Right ventricle myocardium superior (tissue), 1 donor: ENCODE measurements at regions not wholly inside any gene's neighbourhood (a gene's known extent, or its start where the extent isn't known, plus 50 kb on each side); places are given as distances from the start of the nearest gene placed in this dataset.

Source experiments
- ATAC-seq: fragments of 200-7000 bp; cut with Tn5 transposase; one replicate; pipeline ENCODE4 v1.9.1; 2020; ENCODE audit warnings: mild to moderate bottlenecking; ENCODE audit not compliant: poor library complexity
- DNase-seq: peaks from one replicate; pipeline ENCODE4 v3.0.0-alpha.2; 2020
- intact Hi-C: fragments of 100-400 bp; cut with DNase I; formaldehyde crosslinking; loops from one replicate; pipeline ENCODE4 v1.11.2; 2022
- donor health status: DM: no; HTN: yes; CAD: no; lungs with severe emphysema.

DNA sequence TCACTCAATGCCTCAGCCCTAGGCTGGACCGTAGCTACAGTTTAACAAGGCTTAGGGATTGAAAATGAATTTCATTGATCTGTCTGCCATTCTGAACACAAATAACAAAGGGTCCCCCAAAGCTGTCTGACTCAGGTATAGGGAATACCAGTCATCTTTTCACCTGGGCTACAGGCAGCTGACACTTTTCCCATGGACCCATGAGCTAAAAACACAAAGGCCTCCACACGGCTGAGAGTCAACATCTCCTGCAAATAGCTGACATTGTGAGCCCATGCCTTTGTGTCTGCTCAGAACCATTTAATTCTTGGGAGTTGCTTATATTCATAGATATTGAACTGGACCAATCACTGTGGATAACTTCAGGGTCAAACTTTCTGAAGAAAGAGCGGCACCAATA, 121.1 kb upstream of the SLIT3 start:
- no peak for ATAC-seq
- no peak for DNase-seq
- intact Hi-C loops: no loop called here

DNA sequence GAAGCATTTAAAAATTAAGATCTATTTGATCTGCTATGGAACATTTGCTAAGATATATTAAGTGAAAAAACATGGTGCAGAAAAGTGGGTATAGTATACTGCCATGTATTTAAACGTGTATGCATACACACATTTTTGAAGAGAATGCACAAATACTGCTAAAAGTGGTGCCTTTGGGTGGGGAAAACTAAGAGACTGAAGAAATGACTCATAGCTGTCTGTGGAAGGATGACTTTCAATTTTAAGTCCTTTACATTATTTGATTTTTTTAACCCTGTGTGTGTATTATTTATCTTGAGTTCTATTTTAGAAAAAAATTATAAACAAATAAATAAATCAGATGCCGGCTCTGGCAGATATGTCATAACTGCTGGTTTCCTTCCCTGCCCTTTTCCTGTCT, 120.7 kb upstream of the SLIT3 start:
- no peak for DNase-seq
- intact Hi-C loops: no loop called here
- ATAC-seq: no peak

DNA sequence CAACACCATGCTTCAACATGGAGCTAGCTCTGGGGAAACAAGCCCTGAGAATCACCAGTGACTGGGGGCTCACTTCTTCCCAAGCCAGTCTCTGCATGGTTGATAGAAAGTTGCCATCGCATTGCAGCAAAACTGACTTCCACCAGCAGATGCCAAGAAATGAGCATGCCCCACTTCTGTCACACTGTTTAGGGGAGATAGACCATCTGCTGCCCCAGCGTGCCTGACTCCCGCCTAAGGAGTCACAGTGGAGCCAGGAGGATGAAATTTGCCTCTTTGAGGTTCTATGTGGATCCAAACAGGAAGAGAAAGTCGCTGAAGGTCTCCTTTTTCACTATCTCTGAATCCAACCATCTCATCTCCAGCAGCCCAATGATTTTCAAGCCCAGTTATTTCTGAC, 116.7 kb upstream of the SLIT3 start:
- no peak for DNase-seq
- ATAC-seq: no peak
- intact Hi-C loops: no loop called here

DNA sequence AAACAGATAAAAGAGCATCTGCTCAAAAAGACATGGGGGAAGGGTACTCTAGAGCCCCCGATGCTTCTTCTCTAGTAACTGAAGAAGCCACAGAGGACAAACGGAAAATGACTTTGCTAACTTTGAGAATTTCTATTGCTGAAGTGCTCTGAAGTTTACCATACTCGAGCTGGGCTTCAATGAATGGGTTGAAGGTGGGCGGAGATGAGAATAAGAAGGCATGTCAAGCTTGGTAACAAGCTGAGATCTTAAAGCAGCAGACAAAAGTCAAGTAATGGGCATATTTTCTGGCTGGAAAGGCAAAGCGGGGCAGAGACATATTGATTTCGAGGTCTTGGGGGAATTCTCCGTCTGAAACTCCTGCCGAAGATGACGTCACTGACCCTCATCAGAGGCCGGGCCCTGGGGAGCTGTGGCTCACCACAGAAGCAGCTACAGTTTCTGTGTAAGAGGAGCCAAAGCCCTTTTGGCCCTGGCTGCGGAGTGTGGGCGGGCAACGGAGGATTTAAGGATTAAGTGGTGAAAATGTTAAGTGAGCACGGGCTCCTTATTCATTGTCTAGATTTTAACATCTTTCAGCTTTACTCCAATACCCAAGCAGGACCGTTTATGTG, 115.8 kb upstream of the SLIT3 start:
- intact Hi-C loops: no loop called here
- ATAC-seq (peak; percentile 77), DNase-seq (peak; percentile 82)

DNA sequence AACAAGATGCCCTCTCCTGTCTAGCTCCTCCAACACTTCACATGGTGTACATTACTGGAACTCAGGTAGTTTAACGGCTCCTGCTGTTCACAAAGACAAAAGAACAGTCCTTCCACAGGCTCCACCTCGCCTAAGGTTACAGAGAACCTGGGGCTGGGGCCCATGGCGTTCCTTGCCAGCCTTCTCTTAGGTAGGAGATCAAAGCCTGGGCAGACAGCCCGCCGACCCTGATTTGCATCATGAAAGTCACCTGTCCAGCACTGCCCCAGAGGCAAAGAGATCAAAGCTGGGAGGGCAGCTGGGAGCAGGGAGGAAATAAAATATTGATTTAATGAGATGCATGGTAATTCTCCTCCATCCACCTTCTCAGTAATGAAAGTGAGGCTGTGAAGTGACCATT, 115.0 kb upstream of the SLIT3 start:
- DNase-seq (no peak), ATAC-seq (no peak)
- intact Hi-C loops: no loop called here

DNA sequence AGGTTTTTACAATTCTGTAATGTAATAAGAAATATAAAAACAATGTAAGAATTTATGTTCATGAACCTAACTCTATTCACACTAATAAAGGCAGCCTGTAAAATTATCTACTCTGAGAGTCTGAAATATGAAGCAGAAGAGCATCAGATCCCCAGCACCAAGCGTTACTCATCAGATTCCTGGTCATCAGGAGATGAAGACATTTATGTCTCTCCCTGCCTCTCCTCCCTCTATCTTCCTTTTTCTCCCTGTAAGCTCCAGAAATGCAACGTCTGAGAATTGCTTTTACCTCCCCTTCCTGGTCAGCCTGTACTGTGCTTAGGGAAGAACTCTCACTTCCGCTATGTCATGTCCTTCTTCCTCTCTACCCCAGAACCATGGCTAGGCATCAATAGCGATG, 114.4 kb upstream of the SLIT3 start:
- no peak for ATAC-seq
- intact Hi-C loops: no loop called here
- no peak for DNase-seq

DNA sequence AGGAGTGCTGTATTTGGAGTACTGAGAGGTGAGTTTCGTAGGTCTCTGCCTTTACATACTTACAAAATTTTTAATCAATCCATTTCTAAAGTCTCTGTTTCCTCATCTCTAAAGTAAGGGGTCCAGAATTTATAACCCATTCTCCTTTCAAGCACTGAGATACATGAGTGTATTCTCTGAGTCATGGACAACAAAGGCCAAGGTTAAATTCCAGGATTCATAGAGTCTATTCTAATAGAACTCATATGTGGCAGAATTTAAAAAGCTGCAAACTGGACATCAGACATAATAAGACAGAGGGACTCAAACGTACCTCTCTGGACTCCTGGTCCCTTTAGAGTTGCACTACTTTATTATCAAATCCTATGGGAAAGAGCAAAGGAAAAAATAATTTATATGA, 112.5 kb upstream of the SLIT3 start:
- ATAC-seq (no peak), DNase-seq (no peak)
- intact Hi-C loops: no loop called here

DNA sequence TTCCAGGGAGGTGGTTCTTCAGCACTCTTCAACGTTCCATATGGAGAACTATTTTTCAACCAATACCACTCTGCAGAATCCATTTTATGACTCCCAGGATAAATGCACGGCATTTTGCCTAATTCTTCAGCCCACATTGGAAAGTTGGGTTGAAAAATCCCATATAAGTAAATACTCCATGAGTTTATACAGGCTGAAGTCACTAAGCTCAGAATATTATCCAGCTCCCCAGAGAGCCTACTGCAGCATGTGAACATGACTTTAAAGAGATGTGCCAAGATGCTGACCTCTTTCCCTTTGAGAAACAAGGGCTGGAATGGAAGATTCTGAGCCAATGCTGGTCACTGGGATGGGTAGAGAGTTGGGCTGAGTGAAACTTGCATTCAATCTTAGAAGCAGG, 111.9 kb upstream of the SLIT3 start:
- no peak for DNase-seq
- no peak for ATAC-seq
- intact Hi-C loops: no loop called here

DNA sequence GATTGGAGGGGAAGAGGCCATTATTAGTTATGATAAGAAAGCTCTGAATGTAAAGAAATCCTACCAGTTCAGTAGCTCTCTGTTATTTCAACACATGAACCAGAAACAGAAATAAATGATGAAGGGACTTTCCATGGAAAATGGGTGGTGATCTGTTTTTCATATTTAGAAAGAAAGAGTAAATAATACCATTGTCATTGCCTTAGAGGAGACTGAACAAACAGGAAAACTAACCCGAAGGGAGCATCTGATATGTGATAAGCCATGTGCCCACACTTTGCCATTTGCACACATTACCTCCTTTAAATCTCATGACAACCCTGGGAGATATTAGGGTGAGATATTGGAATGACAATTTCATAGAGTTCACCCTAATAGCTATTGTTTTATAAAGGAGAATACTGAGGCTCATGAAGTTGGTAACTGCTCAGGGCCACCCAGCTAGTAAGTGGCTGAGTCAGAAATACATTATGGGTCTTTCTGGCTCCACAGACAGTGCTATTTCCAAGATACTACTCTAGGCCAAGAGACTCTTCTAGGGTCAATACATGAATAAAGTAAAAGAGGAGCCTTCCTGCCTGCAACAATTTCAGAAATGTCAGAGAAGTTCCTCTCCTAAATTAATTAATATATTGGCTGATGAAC, 111.0 kb upstream of the SLIT3 start:
- no peak for ATAC-seq
- DNase-seq: no peak
- intact Hi-C loops: no loop called here

DNA sequence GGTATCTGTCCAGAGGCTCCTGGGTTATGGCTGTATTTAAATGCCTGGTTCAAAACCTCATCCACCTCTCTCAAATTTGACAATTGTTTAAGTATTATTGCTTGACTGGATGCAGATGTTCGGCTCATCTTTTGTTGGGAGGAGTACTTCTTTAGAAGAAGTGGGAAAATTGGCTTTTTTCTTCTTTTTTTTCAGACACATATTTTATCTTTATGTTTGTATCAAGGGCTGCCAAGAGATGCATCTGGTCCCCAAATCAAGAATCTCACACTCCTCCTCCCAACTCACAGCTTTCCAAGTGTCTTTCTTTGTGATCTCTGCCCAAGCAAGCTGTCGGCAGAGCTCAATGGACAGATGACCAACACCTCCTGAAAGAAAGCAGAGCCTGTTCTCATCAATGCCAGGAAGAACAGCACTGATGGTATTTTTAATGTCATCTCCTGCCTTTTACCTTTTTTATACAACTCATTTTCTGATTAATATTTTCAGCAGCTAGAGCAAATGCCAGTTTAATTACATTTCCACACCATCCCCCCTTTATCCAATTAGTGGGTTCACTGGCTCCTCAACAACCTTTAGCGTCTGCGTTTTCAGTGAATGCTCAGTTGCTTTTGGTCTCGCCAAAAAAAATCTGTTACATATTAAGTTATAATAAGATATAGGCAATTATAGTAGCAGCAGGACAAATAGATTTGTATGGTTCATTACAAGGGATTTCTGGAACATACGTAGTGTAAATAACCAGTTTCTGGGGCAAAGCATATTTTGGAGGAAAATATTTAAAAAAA, 110.3 kb upstream of the SLIT3 start:
- DNase-seq: no peak
- ATAC-seq: no peak
- intact Hi-C loops: no loop called here

DNA sequence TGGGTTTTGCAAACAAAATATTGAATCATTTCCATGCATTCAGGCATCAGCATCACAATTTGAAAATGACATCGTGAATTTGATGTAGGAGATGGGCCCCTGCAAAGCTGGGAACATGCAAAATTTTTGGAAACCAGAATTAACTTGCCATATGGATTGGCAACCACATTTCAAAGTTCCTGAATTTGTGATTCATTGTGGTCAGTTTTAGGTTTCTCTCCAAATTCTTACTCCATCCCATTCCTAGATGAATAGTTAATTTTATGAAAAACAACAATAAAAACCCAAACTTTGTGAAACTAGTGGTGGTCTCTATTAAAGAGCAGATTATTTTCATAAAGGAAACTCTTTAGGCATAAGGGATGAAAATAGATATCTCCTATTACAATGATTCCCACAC, 107.8 kb upstream of the SLIT3 start:
- ATAC-seq (no peak), DNase-seq (no peak)
- intact Hi-C loops: no loop called here

DNA sequence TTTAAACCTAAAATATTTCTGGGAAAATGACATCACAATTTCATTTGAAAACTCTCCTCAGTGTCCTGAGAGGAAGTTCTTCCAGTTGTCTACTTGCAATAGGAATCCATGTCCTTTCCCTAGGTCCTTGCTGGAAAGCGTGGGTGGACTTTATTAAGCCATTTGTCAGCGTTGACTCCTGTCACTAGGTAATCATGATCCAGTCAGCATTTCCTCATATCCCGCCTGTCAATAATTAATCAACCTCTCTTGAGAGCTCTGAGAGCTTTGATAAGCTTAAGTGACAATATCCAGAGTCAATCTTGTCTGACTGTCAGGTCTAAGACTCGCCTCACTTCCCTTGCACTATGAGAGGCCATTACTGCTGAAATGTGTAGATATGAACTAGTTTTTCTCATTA, 107.2 kb upstream of the SLIT3 start:
- ATAC-seq: no peak
- intact Hi-C loops: no loop called here
- no peak for DNase-seq

DNA sequence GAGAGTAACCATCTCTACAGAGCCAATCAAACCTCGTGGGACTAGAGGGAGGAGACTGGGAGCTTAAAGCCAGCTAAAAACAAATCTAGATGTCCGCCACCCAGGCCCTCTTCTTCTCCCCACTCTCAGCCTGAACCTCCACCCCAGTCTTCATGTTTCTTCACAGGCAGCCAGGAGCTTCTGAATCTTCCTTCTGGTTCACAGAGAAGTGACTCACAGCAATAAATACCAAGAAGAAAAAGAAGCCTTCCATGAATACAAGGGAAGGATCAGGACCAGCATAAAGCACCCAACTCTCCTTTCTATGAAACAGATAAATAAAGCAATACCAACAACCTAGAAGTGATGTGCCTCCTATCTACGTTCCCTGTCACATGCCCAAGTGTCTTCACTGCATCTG, 103.3 kb upstream of the SLIT3 start:
- intact Hi-C loops: no loop called here
- DNase-seq: no peak
- no peak for ATAC-seq

DNA sequence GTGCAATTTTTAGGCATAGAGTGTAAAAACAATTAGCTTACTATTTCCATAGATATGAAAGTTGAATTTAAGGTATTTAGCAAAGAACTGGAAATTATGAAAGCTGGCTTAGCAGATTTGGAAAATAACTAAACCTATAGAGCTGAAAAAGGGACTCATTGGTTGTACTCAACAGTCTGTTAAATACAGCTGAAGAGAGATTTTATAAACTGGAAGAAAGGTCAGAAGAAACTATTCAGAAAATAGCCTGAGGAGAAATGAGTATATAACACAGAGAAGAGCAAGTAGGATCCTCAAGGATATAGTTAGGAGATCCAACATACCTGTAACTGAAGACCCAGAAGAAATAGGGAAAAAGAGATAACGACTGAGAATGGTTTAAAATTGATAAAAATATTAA, 97.6 kb upstream of the SLIT3 start:
- intact Hi-C loops: no loop called here
- DNase-seq: no peak
- ATAC-seq: no peak

DNA sequence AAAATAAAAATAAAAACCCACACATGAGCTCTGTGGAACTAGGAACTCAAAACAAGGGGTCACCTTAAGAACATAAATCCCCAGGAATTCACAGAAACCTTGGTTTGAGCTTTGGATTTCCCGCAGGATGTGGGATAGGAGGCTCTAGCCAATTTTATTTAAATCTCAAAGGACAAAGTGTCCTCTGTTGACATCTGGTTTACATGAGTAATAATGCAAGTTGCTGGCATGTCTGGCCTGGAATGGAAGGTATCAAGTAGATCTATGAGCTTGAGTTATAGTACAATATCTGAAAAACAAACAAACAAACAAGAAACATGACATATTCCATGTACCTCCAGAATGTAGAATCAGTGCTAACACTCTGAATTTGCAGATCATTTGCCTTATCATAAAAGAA, 94.2 kb upstream of the SLIT3 start:
- no peak for ATAC-seq

DNA sequence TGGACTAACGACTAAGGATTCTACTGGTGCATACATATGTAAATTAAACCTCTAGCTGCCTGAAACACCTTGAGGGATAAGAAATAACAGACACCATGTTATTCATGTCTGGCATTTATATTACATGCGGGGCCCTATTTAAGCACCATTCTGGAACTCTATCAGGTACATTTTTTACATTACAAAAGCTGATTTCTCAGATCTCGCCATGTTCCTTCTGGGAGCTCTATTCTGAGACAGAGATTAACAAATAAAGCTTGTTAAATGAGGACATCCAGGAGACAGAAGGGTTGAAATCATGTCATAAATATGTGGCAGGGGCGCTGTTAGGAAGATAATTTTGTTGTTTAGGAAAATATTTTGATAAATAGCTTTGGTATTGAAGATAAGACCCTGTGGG, 93.4 kb upstream of the SLIT3 start:
- DNase-seq: no peak
- intact Hi-C loops: no loop called here
- no peak for ATAC-seq

More for the DNA sequence above, 94.2 kb upstream of the SLIT3 start:
- DNase-seq: no peak
- intact Hi-C loops: no loop called here

DNA sequence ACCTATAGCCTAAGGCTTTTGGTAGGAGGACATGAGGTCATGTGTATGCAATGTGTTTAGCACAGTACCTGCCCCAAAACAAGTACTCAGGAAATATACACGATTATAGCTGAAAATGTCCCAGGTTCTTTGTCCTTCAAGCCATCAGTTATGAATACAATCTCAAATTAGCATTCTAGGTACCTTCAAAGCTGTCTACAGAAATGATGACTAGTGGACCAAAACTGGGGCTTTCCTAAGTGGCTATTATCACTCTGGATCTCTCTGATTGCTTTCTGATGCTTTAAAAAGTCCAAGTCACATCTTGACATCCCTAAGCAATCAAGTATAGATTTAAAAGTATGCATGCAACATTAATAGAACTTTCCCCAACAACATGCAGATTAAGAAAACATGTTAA, 93.0 kb upstream of the SLIT3 start:
- DNase-seq: no peak
- no peak for ATAC-seq
- intact Hi-C loops: no loop called here

DNA sequence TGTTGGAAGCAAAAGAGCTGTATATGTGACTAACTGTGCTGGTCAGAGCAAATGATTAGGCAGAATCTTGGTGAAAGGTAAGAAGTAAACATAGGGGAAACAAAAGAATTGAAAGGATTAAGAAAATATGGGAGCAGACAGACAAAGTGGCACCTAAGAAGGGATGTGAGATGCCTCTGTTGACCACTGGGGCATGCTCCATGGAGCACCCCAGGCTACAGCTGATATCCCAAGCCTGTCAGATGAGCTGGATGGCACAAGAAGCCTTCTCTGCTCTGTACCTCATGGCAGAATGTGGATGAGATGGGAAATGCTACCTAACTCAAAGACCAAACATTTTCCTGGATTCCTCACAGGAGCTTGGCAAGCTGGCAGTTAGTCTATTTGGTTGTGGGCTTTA, 89.3 kb upstream of the SLIT3 start:
- DNase-seq (no peak), ATAC-seq (no peak)
- intact Hi-C loops: no loop called here

DNA sequence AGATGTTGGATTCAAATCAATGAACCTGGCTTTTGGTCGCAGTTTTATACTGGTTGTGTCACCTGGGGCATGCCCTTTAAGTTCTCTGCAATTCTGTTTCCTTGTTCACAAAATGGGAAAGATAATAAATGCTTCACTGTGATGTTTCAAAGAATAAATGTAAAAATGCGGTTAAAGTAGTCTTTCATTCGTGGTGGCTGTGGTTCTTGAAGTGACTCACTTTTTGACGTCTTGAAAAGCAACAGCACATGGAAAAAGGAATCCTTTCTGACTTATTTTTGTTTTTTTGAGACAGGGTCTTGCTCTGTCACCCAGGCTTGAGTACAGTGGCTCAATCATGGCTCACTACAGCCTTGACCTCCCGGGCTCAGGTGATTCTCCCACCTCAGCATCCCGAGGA, 88.4 kb upstream of the SLIT3 start:
- intact Hi-C loops: no loop called here
- ATAC-seq: no peak
- DNase-seq: no peak

DNA sequence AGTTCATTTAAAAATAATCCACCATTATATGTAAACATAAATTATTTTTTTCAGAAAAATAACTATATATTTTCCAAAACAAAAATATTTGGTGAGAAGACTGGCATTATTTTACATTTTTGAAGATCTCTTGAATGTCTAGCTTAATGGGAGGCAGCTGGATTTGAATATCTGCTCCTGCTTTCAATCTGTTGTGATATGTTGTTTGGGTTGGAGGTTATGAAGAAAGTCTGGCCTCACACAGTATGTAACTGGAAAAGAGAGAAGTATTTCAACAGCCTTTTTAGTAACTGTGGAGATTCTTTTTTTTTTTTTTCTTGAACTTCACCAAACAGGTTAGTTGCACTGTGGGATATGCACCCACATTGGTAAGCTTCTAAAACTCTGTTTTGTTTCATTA, 84.7 kb upstream of the SLIT3 start:
- ATAC-seq (no peak), DNase-seq (no peak)
- intact Hi-C loops: no loop called here
